Central memory CD8-positive, alpha-beta T cell (primary cell): ENCODE measurements at regions not wholly inside any gene's neighbourhood (a gene's known extent, or its start where the extent isn't known, plus 50 kb on each side); places are given as distances from the start of the nearest gene placed in this dataset.
"Not testable (repeated sequence)": the region's sequence is repeated elsewhere in the genome, so short reads cannot be mapped to it uniquely, and the experiment has no call there.

Experiments
- ATAC-seq: fragments of 150-1000 bp; cut with Tn5 transposase; replicated peaks from 2 replicates; pipeline ENCODE4 v1.10.0; 2022; ENCODE audit warnings: mild to moderate bottlenecking, moderate FRiP score, moderate number of reproducible peaks; ENCODE audit not compliant: poor library complexity, severe bottlenecking; ENCODE audit errors: extremely low read depth
- DNase-seq, 2 donors: peaks; one replicate each; pipeline ENCODE4 v3.0.0; 2021; ENCODE audit warnings: low spot score in 2 of 2
- H3K27ac Mint-ChIP-seq: one replicate; pipeline ENCODE4 v1.8.0; 2022; ENCODE audit warnings: low read depth, mild to moderate bottlenecking, moderate library complexity, mixed read lengths
- H3K27me3 Mint-ChIP-seq: one replicate; pipeline ENCODE4 v1.8.0; 2022; ENCODE audit warnings: mixed read lengths
- H3K36me3 Mint-ChIP-seq: one replicate; pipeline ENCODE4 v1.8.0; 2022; ENCODE audit warnings: mild to moderate bottlenecking, moderate library complexity, mixed read lengths; ENCODE audit not compliant: insufficient read depth
- H3K4me1 Mint-ChIP-seq: one replicate; pipeline ENCODE4 v1.8.0; 2022; ENCODE audit warnings: mixed read lengths
- H3K4me3 Mint-ChIP-seq: one replicate; pipeline ENCODE4 v1.8.0; 2022; ENCODE audit warnings: mild to moderate bottlenecking, moderate library complexity, mixed read lengths
- H3K9me3 Mint-ChIP-seq: one replicate; pipeline ENCODE4 v1.8.0; 2022; ENCODE audit warnings: mixed read lengths

GRCh38 chr18:1665079-1665478 is 760.4 kb downstream of the ADCYAP1 start:
- no peak for DNase-seq
- Mint-ChIP-seq H3K27me3 (no peaks in the 10 kb centered on the region), H3K36me3 (no peaks in the 10 kb centered on the region), H3K9me3 (peaks cover 24% of the 10 kb centered on the region), H3K4me1 (no peaks in the 10 kb centered on the region), H3K4me3 (no peak overlapping the region), H3K27ac (no peak overlapping the region)
- no peak for ATAC-seq

GRCh38 chr18:1668279-1668678 is 763.6 kb downstream of the ADCYAP1 start:
- DNase-seq (no peak), ATAC-seq (no peak)
- no peaks in the 10 kb centered on the region for H3K4me1 Mint-ChIP-seq
- H3K4me3 Mint-ChIP-seq = no peak overlapping the region
- H3K9me3 Mint-ChIP-seq = peaks cover 19% of the 10 kb centered on the region
- H3K27me3 Mint-ChIP-seq = no peaks in the 10 kb centered on the region
- H3K27ac Mint-ChIP-seq = no peak overlapping the region
- H3K36me3 Mint-ChIP-seq = no peaks in the 10 kb centered on the region

- H3K27me3 Mint-ChIP-seq, H3K36me3 Mint-ChIP-seq, H3K27ac Mint-ChIP-seq, H3K4me3 Mint-ChIP-seq, ATAC-seq, DNase-seq, H3K4me1 Mint-ChIP-seq: not testable (repeated sequence)
- peaks cover 13% of the 10 kb centered on the region for H3K9me3 Mint-ChIP-seq
Observed at GRCh38 chr18:1671710-1672109, 767.0 kb downstream of the ADCYAP1 start.

GRCh38 chr18:1676387-1676786 is 771.7 kb downstream of the ADCYAP1 start:
- DNase-seq = no peak
- no peaks in the 10 kb centered on the region for H3K36me3 Mint-ChIP-seq
- no peak for ATAC-seq
- H3K9me3 Mint-ChIP-seq = peaks cover 6% of the 10 kb centered on the region
- H3K4me1 Mint-ChIP-seq = no peaks in the 10 kb centered on the region
- H3K4me3 Mint-ChIP-seq = no peak overlapping the region
- no peak overlapping the region for H3K27ac Mint-ChIP-seq
- no peaks in the 10 kb centered on the region for H3K27me3 Mint-ChIP-seq

GRCh38 chr18:1680108-1680507 is 775.4 kb downstream of the ADCYAP1 start:
- no peaks in the 10 kb centered on the region for H3K27me3 Mint-ChIP-seq
- DNase-seq (no peak), ATAC-seq (no peak)
- H3K36me3 Mint-ChIP-seq = no peaks in the 10 kb centered on the region
- no peaks in the 10 kb centered on the region for H3K4me1 Mint-ChIP-seq
- H3K4me3 Mint-ChIP-seq = no peak overlapping the region
- peaks cover 15% of the 10 kb centered on the region for H3K9me3 Mint-ChIP-seq
- no peak overlapping the region for H3K27ac Mint-ChIP-seq

- ATAC-seq (no peak), DNase-seq (no peak)
- no peaks in the 10 kb centered on the region for H3K4me1 Mint-ChIP-seq
- H3K9me3 Mint-ChIP-seq = peaks cover 18% of the 10 kb centered on the region
- no peak overlapping the region for H3K27ac Mint-ChIP-seq
- no peak overlapping the region for H3K4me3 Mint-ChIP-seq
- H3K36me3 Mint-ChIP-seq = no peaks in the 10 kb centered on the region
- H3K27me3 Mint-ChIP-seq = no peaks in the 10 kb centered on the region
Observed at GRCh38 chr18:1691863-1692262, 787.2 kb downstream of the ADCYAP1 start.

GRCh38 chr18:1708006-1708405 is 803.3 kb downstream of the ADCYAP1 start:
- Mint-ChIP-seq H3K27me3 (no peaks in the 10 kb centered on the region), H3K36me3 (peaks cover 2% of the 10 kb centered on the region), H3K9me3 (peaks cover 10% of the 10 kb centered on the region), H3K4me3 (no peak overlapping the region), H3K4me1 (no peaks in the 10 kb centered on the region), H3K27ac (no peak overlapping the region)
- DNase-seq = no peak
- no peak for ATAC-seq

GRCh38 chr18:1710114-1710513 is 805.4 kb downstream of the ADCYAP1 start:
- no peak overlapping the region for H3K4me3 Mint-ChIP-seq
- no peaks in the 10 kb centered on the region for H3K4me1 Mint-ChIP-seq
- ATAC-seq = no peak
- no peaks in the 10 kb centered on the region for H3K27me3 Mint-ChIP-seq
- H3K9me3 Mint-ChIP-seq = peaks cover 10% of the 10 kb centered on the region
- H3K27ac Mint-ChIP-seq = no peak overlapping the region
- H3K36me3 Mint-ChIP-seq = no peaks in the 10 kb centered on the region
- DNase-seq = no peak

GRCh38 chr18:1732143-1732542 is 827.5 kb downstream of the ADCYAP1 start:
- DNase-seq (no peak), ATAC-seq (no peak)
- H3K27ac Mint-ChIP-seq = no peak overlapping the region
- H3K9me3 Mint-ChIP-seq = peaks cover 17% of the 10 kb centered on the region
- H3K27me3 Mint-ChIP-seq = no peaks in the 10 kb centered on the region
- no peaks in the 10 kb centered on the region for H3K36me3 Mint-ChIP-seq
- H3K4me1 Mint-ChIP-seq = no peaks in the 10 kb centered on the region
- H3K4me3 Mint-ChIP-seq = no peak overlapping the region

- H3K9me3 Mint-ChIP-seq = peaks cover 7% of the 10 kb centered on the region
- H3K4me1 Mint-ChIP-seq = no peaks in the 10 kb centered on the region
- no peak overlapping the region for H3K4me3 Mint-ChIP-seq
- no peaks in the 10 kb centered on the region for H3K36me3 Mint-ChIP-seq
- DNase-seq = no peak
- H3K27ac Mint-ChIP-seq = no peak overlapping the region
- no peaks in the 10 kb centered on the region for H3K27me3 Mint-ChIP-seq
- ATAC-seq = no peak
Observed at GRCh38 chr18:1746131-1746530, 825.2 kb downstream of the METTL4 start.

- H3K4me3 Mint-ChIP-seq = no peak overlapping the region
Observed at GRCh38 chr18:1751249-1751648, 820.1 kb downstream of the METTL4 start.

GRCh38 chr18:1760901-1761300 is 810.4 kb downstream of the METTL4 start:
- peaks cover 11% of the 10 kb centered on the region for H3K9me3 Mint-ChIP-seq
- ATAC-seq (no peak), DNase-seq (no peak)
- H3K27ac Mint-ChIP-seq = no peak overlapping the region
- no peak overlapping the region for H3K4me3 Mint-ChIP-seq
- no peaks in the 10 kb centered on the region for H3K4me1 Mint-ChIP-seq
- no peaks in the 10 kb centered on the region for H3K27me3 Mint-ChIP-seq
- no peaks in the 10 kb centered on the region for H3K36me3 Mint-ChIP-seq

More at GRCh38 chr18:1751249-1751648, 820.1 kb downstream of the METTL4 start:
- H3K9me3 Mint-ChIP-seq = peaks cover 13% of the 10 kb centered on the region
- H3K36me3 Mint-ChIP-seq = no peaks in the 10 kb centered on the region
- ATAC-seq = no peak
- no peaks in the 10 kb centered on the region for H3K27me3 Mint-ChIP-seq
- no peak overlapping the region for H3K27ac Mint-ChIP-seq
- H3K4me1 Mint-ChIP-seq = no peaks in the 10 kb centered on the region
- no peak for DNase-seq

- Mint-ChIP-seq H3K4me1 (no peaks in the 10 kb centered on the region), H3K4me3 (no peak overlapping the region)
- ATAC-seq = no peak
Observed at GRCh38 chr18:1774261-1774660, 797.0 kb downstream of the METTL4 start.

GRCh38 chr18:1777843-1778242 is 793.5 kb downstream of the METTL4 start:
- no peaks in the 10 kb centered on the region for H3K36me3 Mint-ChIP-seq
- ATAC-seq = no peak
- no peaks in the 10 kb centered on the region for H3K27me3 Mint-ChIP-seq
- no peak for DNase-seq
- peaks cover 12% of the 10 kb centered on the region for H3K9me3 Mint-ChIP-seq
- H3K4me1 Mint-ChIP-seq = no peaks in the 10 kb centered on the region
- H3K27ac Mint-ChIP-seq = no peak overlapping the region
- no peak overlapping the region for H3K4me3 Mint-ChIP-seq

More at GRCh38 chr18:1774261-1774660, 797.0 kb downstream of the METTL4 start:
- H3K27ac Mint-ChIP-seq = no peak overlapping the region
- peaks cover 12% of the 10 kb centered on the region for H3K9me3 Mint-ChIP-seq
- DNase-seq = no peak
- H3K36me3 Mint-ChIP-seq = no peaks in the 10 kb centered on the region
- no peaks in the 10 kb centered on the region for H3K27me3 Mint-ChIP-seq
